HG03575 (cell line): ENCODE measurements at regions not wholly inside any gene's neighbourhood (a gene's known extent, or its start where the extent isn't known, plus 50 kb on each side); places are given as distances from the start of the nearest gene placed in this dataset.
A peak's percentile ranks its signal among the peaks of the same experiment; 100 is the strongest.
"Not testable (repeated sequence)": the region's sequence is repeated elsewhere in the genome, so short reads cannot be mapped to it uniquely, and the experiment has no call there.

Source experiments
- ATAC-seq: cut with Tn5 transposase; IDR thresholded peaks from one replicate; pipeline ENCODE4 v1.9.1; 2021; ENCODE audit not compliant: unreplicated experiment, insufficient number of reproducible peaks, low FRiP score; ENCODE audit errors: extremely low read depth

DNA sequence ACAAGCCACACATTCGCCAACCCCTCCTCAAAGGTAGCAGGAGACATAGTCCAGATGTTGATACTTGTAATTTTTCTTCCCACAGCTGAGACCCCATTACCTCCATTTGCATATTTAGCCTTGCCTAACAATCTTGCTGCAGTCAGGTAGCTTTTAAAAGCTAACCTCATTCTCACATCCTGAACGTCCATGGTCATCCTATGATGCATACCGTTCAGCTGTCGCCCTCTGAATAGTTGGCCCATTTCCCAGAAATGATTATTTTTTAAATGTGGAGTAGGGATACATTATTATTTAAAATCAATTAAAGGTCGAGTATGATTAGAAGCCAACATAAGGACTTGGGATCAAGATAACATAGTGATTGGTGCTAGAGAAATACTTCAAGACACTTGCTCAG, 165.0 kb downstream of the MEX3B start:
- no peak for ATAC-seq

DNA sequence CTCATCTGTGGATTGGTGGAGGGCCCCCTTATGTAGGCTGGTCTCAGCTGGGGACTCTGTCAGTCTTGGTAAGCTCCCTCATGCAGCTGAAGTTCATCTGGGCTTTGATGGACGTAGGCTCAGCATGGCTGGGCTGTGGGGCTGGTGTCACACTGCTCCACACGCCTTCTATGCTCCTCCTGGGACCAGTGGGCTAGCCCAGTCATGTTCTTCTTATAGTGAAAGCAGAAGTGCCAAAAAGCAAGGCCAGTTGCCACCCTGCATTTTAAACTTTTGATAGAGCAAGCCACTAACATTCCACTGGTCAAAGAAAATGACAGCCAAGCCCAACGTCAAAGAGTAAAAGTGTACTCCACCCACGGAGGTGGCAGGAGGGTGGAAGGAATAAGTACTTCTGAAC, 165.5 kb downstream of the MEX3B start:
- ATAC-seq, result no peak

DNA sequence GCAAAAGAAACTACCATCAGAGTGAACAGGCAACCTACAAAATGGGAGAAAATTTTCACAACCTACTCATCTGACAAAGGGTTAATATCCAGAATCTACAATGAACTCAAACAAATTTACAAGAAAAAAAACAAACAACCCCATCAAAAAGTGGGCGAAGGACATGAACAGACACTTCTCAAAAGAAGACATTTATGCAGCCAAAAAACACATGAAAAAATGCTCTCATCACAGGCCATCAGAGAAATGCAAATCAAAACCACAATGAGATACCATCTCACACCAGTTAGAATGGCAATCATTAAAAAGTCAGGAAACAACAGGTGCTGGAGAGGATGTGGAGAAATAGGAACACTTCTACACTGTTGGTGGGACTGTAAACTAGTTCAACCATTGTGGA, 170.1 kb downstream of the MEX3B start:
- not testable (repeated sequence) for ATAC-seq

DNA sequence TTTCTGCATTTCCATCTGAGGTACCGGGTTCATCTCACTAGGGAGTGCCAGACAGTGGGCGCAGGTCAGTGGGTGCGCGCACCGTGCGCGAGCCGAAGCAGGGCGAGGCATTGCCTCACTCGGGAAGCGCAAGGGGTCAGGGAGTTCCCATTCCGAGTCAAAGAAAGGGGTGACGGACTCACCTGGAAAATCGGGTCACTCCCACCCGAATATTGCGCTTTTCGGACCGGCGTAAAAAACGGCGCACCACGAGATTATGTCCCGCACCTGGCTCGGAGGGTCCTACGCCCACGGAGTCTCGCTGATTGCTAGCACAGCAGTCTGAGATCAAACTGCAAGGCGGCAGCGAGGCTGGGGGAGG, 175.1 kb downstream of the MEX3B start:
- ATAC-seq, result not testable (repeated sequence)

DNA sequence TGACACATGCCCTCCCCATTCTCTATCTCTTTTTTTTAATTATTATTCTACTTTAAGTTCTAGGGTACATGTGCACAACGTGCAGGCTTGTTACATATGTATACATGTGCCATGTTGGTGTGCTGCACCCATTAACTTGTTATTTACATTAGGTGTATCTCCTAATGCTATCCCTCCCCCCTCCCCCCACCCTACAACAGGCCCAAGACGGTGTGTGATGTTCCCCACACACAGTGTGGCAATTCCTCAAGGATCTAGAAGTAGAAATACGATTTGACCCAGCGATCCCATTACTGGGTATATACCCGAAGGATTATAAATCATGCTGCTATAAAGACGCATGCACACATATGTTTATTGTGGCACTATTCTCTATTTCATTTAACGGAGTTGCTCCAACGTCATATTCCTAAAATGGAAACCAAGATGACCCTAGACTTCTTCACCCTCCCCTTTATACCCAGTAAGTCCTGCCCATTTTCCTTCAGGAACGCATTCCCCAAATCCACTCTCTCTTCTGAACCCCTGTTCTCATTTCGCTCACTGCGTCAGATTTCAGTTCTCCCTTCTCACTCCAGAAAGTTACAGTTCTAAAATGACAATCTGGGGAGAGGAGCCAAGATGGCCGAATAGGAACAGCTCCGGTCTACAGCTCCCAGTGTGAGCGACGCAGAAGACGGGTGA, 175.6 kb downstream of the MEX3B start:
- not testable (repeated sequence) for ATAC-seq

DNA sequence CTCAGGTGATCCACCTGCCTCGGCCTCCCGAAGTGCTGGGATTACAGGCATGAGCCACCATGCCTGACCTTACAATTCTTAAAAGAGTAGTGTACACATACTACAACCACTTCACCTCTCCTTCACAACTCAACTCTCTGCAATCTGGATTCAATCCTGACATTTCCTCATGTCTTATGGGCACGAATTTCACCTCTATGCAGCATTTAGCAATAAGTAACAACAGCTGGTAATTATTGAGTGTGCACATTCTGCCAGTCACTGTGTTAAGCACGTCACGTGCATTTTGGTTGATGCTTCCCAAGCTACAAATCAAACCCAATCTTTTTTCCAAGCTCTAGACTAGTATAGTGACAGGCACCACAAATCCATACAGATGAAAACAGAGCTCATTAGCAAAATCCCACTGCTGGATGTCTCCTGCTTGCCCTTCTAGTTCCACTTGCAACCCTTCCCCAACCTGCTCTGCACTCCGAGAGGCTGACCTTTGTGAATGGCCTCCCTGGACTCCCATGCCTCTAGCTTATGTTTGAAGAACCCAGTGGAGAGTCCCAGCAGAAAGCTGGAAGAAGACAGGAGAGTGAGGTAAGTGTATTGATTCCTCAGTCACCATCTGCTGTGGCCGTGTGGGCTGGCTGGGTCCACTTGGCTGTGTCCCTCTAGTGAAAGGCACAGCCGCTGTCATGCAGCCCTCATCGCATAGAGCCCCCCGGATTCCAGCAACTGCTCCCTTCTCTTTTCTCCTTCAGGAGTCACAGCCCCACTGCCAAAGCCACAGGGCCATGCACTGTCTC, 176.5 kb downstream of the MEX3B start:
- no peak for ATAC-seq

DNA sequence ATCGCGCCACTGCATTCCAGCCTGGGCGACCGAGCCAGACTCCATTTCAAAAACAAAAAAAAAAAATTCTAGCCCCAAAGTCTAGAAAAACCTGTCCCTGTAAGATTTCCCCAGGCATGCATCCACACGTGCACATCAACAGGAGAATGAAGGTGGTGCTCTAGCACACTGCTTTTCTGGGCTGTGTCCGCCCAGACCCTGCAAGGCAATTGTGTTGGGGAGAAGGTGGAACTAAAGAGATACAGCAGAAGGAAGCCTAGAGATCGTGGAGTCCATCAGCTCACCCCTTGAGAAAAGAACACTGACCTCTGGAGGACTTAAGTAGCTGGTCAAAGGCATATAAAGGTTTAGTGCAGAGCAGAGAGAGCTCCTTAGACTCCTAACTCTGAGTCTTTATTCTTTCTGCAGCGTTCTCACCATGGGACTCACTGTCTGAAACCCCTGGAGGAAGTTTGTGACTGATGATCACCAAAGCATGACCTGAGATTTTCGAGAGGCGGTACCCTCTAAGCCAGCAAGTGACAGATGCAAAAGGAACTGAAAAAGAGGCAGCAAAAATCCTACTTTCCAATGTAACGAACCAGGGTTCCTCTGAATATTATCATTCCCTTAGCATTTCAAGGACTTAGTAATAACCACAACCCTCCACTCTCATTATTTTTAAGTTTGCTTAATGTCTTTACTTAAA, 179.8 kb downstream of the MEX3B start:
- peak; percentile 88 for ATAC-seq

DNA sequence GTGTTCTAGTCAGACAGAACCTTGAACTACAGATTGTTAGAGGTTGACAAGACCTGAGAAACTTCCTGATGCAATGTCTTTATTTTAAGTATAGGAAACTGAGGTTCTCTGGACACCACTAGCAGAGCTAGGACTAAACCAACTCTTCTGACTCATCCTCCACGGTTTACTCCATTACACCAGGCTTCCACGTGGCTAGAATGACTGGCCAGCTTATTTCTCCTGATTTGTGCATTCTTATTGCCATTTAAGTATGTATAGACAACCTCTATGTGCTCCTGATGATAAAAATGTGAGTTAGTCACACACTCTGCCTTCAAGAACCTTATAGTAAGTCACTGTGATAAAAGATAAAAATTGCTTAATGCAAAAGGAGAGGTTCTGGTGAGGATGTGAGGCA, 182.7 kb downstream of the MEX3B start:
- no peak for ATAC-seq

DNA sequence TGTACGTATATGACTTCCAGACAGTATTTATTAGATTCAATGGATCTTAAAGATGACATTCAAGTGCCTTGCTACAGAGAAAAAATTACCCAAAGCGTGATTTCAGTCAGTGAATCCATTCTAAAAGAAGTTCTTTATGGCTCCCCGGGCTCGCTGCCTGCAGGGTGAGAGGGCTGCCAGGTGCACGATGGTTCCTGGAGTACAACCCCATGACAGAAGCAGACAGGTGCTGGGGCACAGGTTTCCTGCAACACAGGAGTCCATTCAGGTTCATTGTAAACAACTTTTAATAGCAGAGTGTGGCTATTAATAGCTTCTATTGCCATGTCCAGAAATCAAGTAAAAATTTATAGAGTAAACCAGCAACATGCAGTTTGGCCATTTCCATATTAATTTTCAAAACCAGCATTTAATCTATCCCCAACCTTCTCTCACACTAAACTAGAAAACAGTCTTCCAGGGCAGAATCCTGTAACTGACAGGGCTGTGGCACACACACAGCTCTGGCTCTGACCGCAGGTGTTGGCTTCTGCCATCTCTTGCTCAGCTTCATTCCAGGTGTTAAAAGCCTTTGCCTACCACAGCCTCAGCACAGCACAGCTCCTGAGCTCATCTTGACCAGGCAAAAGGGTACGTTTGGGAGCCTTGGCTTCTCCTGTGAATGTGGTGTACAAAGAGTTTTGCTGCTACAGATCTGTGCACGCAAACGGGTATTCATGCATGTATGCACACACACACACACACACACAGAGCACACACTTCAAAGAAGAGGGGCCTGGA, 185.9 kb downstream of the MEX3B start:
- ATAC-seq, result no peak

DNA sequence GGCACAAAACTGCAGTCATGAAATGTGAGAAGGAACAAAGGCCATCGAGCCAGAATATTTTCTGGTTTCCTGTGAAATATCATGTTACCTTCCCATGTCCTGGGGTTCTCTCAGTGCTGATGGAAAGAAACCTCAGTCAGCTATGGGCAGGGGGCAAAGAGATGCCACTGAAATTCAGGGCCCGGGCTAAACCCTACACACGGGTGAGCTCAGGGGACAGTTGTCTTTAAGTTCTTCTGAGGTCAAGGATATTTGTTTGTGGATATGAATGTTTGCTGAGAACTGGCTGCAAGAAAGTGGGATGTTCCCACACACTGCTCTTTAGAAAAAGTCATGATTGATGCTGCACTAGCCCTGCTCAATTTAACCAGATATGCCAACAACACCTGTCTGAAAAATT, 187.2 kb downstream of the MEX3B start:
- ATAC-seq, result no peak

DNA sequence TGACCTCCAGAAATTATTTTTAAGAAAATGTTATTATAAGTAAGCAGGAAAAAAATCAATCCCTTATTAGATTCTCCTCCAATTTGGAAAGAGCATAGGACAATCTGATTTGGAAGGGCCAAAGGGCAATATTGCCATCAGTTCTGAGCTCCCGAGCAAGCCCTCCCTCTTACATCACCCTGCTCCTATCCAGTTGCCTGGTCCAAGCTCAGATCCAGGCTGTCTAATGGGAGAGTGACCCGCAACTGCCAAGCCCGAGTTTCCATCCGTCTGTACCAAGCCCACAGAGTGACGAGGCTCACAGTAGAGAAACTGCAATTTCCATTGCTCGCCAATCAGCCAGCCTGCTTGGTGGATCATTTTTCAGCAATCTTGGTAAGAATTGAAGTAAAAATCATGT, 187.7 kb downstream of the MEX3B start:
- ATAC-seq, result no peak

DNA sequence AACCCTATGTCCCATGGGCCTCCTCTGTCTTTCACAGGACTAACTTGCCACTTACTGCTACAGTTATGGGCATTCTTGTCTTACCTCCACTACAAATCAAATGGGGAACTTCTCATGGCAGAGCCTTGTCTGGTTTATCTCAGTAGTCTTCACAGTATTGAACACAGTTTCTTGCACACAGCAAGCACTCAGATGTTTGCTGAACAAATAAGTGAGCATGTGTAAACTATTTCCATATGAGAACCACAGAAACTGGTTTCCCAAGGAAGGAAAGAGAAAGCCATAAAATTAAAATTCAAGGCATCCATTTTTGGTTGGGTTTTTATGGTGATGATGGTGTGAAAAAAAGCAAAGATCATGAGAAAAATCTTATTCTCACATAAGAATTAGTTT, 189.2 kb downstream of the MEX3B start:
- ATAC-seq, result no peak

DNA sequence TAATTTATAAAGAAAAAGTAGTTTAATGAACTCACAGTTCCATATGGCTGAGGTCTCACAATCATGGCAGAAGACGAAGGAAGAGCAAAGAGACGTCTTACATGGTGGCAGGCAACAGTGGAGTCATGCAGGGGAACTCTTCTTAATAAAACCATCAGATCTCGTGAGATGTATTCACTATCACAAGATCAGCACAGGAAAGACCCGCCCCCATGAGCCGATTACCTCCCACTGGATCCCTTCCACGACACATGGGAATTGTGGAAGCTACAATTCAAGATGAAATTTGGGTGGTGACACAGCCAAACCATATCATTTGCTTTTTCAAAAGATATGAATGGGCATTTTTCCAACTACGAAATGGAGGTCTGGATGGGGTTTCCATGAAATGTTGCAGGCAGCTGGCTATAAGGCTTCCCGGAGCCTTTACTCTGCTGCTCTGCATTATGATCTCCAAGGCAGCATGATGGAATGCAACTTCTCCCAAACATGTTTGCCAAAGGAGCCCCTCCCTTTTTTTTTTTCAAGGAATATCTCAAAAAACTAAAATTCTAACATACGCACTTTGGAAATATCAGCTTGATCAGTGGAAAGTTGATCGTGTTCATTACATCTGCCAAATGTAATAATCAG, 189.7 kb downstream of the MEX3B start:
- no peak for ATAC-seq

DNA sequence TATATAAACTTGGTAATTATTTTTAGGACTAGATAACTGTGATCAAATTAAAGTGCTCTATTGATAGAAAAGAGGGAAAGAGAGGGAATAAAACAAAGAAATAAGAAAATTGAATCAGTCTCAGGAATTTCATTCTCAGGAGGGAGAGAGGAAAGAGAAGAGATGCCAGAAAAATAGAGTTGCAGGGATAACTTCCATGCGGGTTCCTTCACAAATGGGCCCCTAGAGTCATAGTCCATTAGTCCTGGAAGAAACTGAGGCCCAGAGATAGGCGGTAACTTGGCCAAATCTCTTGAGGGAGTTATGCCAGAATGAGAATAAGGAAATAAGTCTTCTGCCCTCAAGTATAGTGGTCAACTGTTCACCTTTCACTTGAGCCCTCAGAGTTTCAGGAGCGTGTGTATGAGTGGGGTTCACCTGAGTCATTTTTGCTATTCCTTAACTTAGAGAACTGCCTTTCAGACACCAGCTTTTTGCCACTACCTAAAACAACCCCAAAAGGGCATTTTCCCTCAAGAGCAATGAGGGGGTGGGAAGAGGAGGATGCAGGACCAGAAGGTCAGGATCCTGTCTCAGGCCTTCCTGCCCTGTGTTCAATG, 192.6 kb downstream of the MEX3B start:
- no peak for ATAC-seq

DNA sequence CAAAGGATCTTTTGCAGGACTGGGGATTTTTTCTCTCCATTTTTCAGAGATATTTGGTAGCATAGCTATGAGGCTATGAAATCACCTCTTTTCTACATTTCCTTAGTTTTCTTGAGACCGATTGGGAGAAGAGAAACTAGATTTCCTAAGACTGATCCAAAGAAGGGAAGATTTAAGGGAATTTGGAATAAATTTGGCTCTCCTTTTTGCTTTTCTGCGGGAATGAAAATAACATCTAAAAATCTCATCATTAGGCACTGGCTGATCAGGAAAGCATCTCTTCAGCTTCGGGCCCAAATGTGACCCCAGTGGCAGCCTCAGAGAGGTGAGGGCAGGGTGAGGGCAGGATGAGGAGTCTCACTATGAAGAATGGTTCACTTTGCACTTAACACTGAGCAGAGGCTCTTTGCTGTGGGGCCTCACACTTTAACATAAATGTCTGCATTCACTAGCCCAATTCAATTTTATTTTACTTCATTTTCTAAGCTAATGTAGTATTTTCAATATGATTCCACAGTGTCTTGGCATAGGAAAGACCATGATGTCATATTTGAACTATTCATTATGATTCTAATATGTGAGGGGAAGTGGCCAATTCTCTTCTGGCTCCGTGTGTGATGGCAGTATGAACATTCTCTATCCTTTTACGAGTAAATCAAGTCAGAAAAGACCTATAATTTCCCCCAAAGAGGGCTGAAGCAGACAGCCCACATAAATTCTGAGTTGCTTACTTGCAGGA, 193.2 kb downstream of the MEX3B start:
- no peak for ATAC-seq

DNA sequence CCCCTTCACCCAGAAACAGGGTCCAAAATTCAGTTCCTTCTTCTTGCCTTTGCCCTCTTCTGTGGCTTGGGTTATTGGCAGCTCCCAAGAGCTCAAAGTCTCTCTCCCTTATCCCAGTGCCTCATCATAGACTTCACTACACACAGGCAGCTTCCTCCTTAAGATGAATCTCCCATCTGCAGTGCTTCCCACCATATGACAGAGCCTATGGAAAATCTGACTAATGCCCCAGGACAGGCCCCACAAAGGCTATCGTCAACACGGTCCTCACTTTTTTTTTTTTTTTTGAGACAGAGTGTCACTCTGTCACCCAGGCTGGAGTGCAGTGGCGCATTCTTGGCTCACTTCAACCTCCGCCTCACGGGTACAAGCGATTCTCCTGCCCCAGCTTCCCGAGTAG, 194.1 kb downstream of the MEX3B start:
- no peak for ATAC-seq

DNA sequence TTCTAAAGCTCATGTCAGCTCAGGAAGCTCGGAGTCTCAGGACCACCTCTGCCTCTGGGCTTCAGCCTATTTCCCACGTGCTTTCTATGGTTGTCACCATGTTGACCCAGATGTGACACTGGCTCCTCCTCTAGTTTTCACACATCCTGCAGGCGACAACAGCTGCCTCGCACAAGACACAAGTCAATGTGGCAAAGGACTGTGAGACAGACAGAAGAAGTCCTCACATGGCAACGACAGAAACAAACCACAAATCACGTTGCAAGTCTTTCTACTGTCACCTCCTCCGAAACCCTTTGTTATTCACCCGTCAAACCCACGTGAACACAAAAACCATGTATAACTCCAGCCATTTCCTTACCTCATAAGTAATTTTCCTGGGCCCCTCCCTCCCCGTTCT, 194.5 kb downstream of the MEX3B start:
- no peak for ATAC-seq

DNA sequence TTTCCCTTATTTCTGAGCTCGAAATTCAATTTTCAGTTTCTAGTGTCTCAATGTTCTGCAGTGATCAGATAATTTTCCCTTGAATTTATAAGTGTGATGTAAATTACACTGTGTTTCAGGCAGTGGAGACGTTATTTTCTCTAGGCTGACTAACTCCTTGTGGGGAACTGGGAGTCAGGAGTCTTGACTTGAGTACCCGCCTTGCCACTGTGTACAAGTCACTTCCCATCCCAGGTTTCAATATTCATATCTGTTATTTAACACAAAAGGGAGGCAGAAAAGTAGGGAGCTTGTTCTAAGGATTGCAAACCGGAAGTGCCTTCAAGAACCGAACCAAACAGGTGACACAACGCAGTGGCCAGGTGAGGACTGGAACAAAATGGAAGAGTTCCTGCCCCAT, 196.5 kb downstream of the MEX3B start:
- no peak for ATAC-seq
